Breast epithelium (tissue), 3 donors: ENCODE measurements at regions not wholly inside any gene's neighbourhood (a gene's known extent, or its start where the extent isn't known, plus 50 kb on each side); places are given as distances from the start of the nearest gene placed in this dataset.

Experiments
- CTCF ChIP-seq, 3 donors: fragments of 450-650 bp; IDR thresholded peaks; one replicate each; pipeline ENCODE4 v1.5.1; 2016 to 2017; ENCODE audit warnings: antibody characterized with exemption in 3 of 3, mild to moderate bottlenecking in 3 of 3, moderate library complexity in 3 of 3
- POLR2A ChIP-seq: fragments of 450-650 bp; IDR thresholded peaks from one replicate; pipeline ENCODE4 v1.6.1; 2016; ENCODE audit warnings: antibody characterized with exemption, mild to moderate bottlenecking, moderate library complexity
- POLR2AphosphoS5 ChIP-seq, 3 donors: sonication (generic); formaldehyde crosslinking; IDR thresholded peaks; one replicate each; pipeline ENCODE4 v1.6.1; 2017; ENCODE audit warnings: antibody characterized with exemption in 3 of 3

GRCh38 chr15:37698679-37699078 lies 235.8 kb upstream of the TMCO5A start:
- no peak for TF ChIP-seq POLR2A
- no peak for TF ChIP-seq CTCF (IDR thresholded peaks at IDR 0.05)
- TF ChIP-seq POLR2AphosphoS5 (IDR thresholded peaks at IDR 0.05), result no peak
